ENCODE measurements at regions not wholly inside any gene's neighbourhood (a gene's known extent, or its start where the extent isn't known, plus 50 kb on each side); places are given as distances from the start of the nearest gene placed in this dataset.

GRCh38 chr13:54682184-54682583, 1653.6 kb downstream of the OLFM4 start:
- H3K27ac ChIP-seq, result no peak overlapping the region
- H3K4me1 ChIP-seq, result no peaks in the 10 kb centered on the region
- 75 to 76% methylated on average over 1 of the region's 1 CpG for WGBS, 2 donors
- DNase-seq (no peak), ATAC-seq (no peak)
- H3K36me3 ChIP-seq (replicated peaks in 1 of 2; ENCODE audit: insufficient read depth in 1 of 2, low read depth in 2 of 2), result no peaks in the 10 kb centered on the region
- no peaks in the 10 kb centered on the region for H3K27me3 ChIP-seq
- intact Hi-C loops (cut with DNase I), result no loop called here
- no peak overlapping the region for H3K4me3 ChIP-seq
- TF ChIP-seq CTCF (IDR thresholded peaks at IDR 0.05), result no peak
- no peak for TF ChIP-seq POLR2A (IDR thresholded peaks at IDR 0.05)
- no peaks in the 10 kb centered on the region for H3K9me3 ChIP-seq

GRCh38 chr13:54687173-54687572, 1658.6 kb downstream of the OLFM4 start:
- H3K4me1 ChIP-seq, result no peaks in the 10 kb centered on the region
- no peak for ATAC-seq

GRCh38 chr13:54699831-54700230, 1671.2 kb downstream of the OLFM4 start:
- H3K36me3 ChIP-seq (replicated peaks in 1 of 2; ENCODE audit: insufficient read depth in 1 of 2, low read depth in 2 of 2), result no peaks in the 10 kb centered on the region
- ATAC-seq (no peak), DNase-seq (no peak)
- intact Hi-C loops (cut with DNase I), result no loop called here
- no peak for TF ChIP-seq CTCF (IDR thresholded peaks at IDR 0.05)
- TF ChIP-seq POLR2A (IDR thresholded peaks at IDR 0.05), result no peak
- H3K27ac ChIP-seq, result no peak overlapping the region
- 72 to 92% methylated on average over 2 to 3 of the region's 3 CpGs for WGBS, 2 donors
- no peak overlapping the region for H3K4me3 ChIP-seq
- no peaks in the 10 kb centered on the region for H3K9me3 ChIP-seq
- no peaks in the 10 kb centered on the region for H3K27me3 ChIP-seq
- no peaks in the 10 kb centered on the region for H3K4me1 ChIP-seq

More at GRCh38 chr13:54687173-54687572, 1658.6 kb downstream of the OLFM4 start:
- H3K27me3 ChIP-seq, result no peaks in the 10 kb centered on the region
- H3K9me3 ChIP-seq, result no peaks in the 10 kb centered on the region
- no peak overlapping the region for H3K27ac ChIP-seq
- DNase-seq, result no peak
- no peaks in the 10 kb centered on the region for H3K36me3 ChIP-seq (replicated peaks in 1 of 2; ENCODE audit: insufficient read depth in 1 of 2, low read depth in 2 of 2)
- TF ChIP-seq CTCF (IDR thresholded peaks at IDR 0.05), result no peak
- no peak for TF ChIP-seq POLR2A (IDR thresholded peaks at IDR 0.05)
- no peak overlapping the region for H3K4me3 ChIP-seq
- 23 to 27% methylated on average over 1 of the region's 1 CpG for WGBS, 2 donors
- intact Hi-C loops (cut with DNase I), result no loop called here

DNA sequence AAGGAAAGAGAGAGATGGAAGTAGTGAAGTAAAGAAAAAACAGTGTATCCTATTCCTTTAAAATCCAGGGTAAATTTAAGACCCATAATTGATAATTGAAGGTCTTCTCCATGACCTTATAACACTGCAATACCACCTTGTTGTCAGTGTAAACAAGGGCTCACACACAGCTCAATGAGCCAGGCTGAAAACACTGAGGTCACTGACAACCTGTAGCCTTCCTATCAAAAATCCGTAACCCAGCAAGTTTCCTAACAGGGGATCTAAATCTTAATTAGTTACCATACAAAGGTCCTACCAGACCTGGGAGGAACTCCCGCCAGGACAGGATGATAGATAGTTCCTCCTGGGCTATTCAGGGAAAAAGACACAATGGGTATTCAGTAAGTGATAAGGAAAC, 1677.1 kb downstream of the OLFM4 start:
- H3K27ac ChIP-seq, result no peak overlapping the region
- no peaks in the 10 kb centered on the region for H3K27me3 ChIP-seq
- intact Hi-C loops (cut with DNase I), result no loop called here
- H3K9me3 ChIP-seq, result no peaks in the 10 kb centered on the region
- H3K4me3 ChIP-seq, result no peak overlapping the region
- 35 to 58% methylated on average over 2 of the region's 2 CpGs for WGBS, 2 donors
- H3K4me1 ChIP-seq, result no peaks in the 10 kb centered on the region
- no peak for TF ChIP-seq POLR2A (IDR thresholded peaks at IDR 0.05)
- no peak for TF ChIP-seq CTCF (IDR thresholded peaks at IDR 0.05)
- no peak for ATAC-seq
- DNase-seq, result no peak
- H3K36me3 ChIP-seq (replicated peaks in 1 of 2; ENCODE audit: insufficient read depth in 1 of 2, low read depth in 2 of 2), result no peaks in the 10 kb centered on the region

DNA sequence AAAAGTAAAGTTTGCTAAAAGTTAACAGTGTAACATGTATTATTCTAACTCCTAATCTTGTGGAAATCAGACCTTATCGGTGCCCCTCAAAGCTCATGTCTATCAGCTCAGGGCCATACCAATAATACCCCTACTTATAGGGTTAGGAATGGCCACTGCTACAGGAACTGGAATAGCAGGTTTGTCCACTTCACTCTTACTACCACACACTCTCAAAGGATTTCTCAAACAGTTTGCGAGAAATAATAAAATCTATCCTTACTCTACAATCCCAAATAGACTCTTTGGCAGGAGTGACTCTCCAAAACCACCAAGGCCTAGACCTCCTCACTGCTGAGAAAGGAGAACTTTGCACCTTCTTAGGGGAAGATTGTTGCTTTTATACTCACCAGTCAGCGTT, 1677.7 kb downstream of the OLFM4 start:
- DNase-seq (no peak), ATAC-seq (no peak)
- intact Hi-C loops (cut with DNase I), result no loop called here
- H3K36me3 ChIP-seq (replicated peaks in 1 of 2; ENCODE audit: insufficient read depth in 1 of 2, low read depth in 2 of 2), result no peaks in the 10 kb centered on the region
- 53 to 55% methylated on average over 3 of the region's 3 CpGs for WGBS, 2 donors
- H3K4me3 ChIP-seq, result no peak overlapping the region
- H3K9me3 ChIP-seq, result no peaks in the 10 kb centered on the region
- no peak overlapping the region for H3K27ac ChIP-seq
- TF ChIP-seq POLR2A (IDR thresholded peaks at IDR 0.05), result no peak
- H3K27me3 ChIP-seq, result no peaks in the 10 kb centered on the region
- H3K4me1 ChIP-seq, result no peaks in the 10 kb centered on the region
